ENCODE measurements at regions not wholly inside any gene's neighbourhood (a gene's known extent, or its start where the extent isn't known, plus 50 kb on each side); places are given as distances from the start of the nearest gene placed in this dataset.

DNA sequence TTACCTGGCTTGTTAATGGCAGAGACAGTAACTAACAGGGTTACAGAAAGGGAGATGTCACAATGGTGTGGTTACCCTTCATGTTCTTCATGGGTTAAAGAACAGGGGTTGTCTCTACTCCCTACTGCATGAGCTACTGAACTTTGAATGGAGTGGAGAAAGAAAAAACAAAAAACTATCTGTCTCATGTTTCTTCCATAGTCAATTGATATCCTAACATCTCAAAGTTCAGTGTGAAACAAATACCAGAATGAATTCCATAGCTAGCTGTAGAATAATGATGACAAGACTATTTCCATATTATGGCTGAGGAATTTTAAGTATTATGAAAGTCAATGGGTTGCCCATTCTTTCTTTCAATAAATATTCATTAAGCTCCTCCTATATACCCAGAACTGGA is 161.3 kb upstream of the LPP start:
- TF ChIP-seq, protein P1, sequence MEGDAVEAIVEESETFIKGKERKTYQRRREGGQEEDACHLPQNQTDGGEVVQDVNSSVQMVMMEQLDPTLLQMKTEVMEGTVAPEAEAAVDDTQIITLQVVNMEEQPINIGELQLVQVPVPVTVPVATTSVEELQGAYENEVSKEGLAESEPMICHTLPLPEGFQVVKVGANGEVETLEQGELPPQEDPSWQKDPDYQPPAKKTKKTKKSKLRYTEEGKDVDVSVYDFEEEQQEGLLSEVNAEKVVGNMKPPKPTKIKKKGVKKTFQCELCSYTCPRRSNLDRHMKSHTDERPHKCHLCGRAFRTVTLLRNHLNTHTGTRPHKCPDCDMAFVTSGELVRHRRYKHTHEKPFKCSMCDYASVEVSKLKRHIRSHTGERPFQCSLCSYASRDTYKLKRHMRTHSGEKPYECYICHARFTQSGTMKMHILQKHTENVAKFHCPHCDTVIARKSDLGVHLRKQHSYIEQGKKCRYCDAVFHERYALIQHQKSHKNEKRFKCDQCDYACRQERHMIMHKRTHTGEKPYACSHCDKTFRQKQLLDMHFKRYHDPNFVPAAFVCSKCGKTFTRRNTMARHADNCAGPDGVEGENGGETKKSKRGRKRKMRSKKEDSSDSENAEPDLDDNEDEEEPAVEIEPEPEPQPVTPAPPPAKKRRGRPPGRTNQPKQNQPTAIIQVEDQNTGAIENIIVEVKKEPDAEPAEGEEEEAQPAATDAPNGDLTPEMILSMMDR (IDR thresholded peaks at IDR 0.05; ENCODE audit: low read depth, low read length, poor library complexity, severe bottlenecking), result no peak
- no peak for TF ChIP-seq EZH2phosphoT487 (IDR thresholded peaks at IDR 0.05; ENCODE audit: borderline replicate concordance, low read length)
